Sigmoid colon (tissue), 6 donors: ENCODE measurements at regions not wholly inside any gene's neighbourhood (a gene's known extent, or its start where the extent isn't known, plus 50 kb on each side); places are given as distances from the start of the nearest gene placed in this dataset.

Experiments used
- DNase-seq: peaks from one replicate; pipeline ENCODE4 v3.0.0-alpha.2; 2019
- H3K27ac ChIP-seq, 4 donors: fragments of 200-600 bp; sonication (generic); one replicate each; pipeline ENCODE4 v1.5.1; 2016 to 2019; ENCODE audit warnings: mild to moderate bottlenecking in 1 of 4
- H3K27me3 ChIP-seq, 3 donors: fragments of 200-600 bp; sonication (generic); one replicate each; pipeline ENCODE4 v1.5.1; 2019; ENCODE audit warnings: mild to moderate bottlenecking in 1 of 3
- H3K36me3 ChIP-seq, 4 donors: fragments of 200-600 bp; sonication (generic); one replicate each; pipeline ENCODE4 v1.5.1; 2016 to 2019
- H3K4me1 ChIP-seq, 4 donors: fragments of 200-600 bp; sonication (generic); one replicate each; pipeline ENCODE4 v1.5.1; 2017 to 2019
- H3K4me3 ChIP-seq, 4 donors: fragments of 200-600 bp; sonication (generic); one replicate each; pipeline ENCODE4 v1.5.1; 2017 to 2019; ENCODE audit warnings: mild to moderate bottlenecking in 2 of 4, moderate library complexity in 1 of 4
- H3K9me3 ChIP-seq, 4 donors: fragments of 200-600 bp in 3 of 4; sonication (generic) in 3 of 4; one replicate each; pipeline versions ENCODE4 v1.5.1 to v1.6.1; 2013 to 2019
- CTCF ChIP-seq, 4 experiments: fragments of 450-650 bp in 3 of 4; fragments of 200-600 bp in 1 of 4; IDR thresholded peaks; one replicate each; pipeline ENCODE4 v1.5.1; 2016 to 2019; ENCODE audit warnings: antibody characterized with exemption in 4 of 4, mild to moderate bottlenecking in 3 of 4, moderate library complexity in 2 of 4
- EP300 ChIP-seq, 4 donors: sonication (generic); formaldehyde crosslinking; IDR thresholded peaks; one replicate each; pipeline ENCODE4 v1.6.1; 2017; ENCODE audit warnings: antibody characterized with exemption in 4 of 4
- POLR2A ChIP-seq, 2 donors: fragments of 450-650 bp; IDR thresholded peaks; one replicate each; pipeline ENCODE4 v1.6.1; 2016; ENCODE audit warnings: antibody characterized with exemption in 2 of 2, mild to moderate bottlenecking in 2 of 2, moderate library complexity in 2 of 2
- POLR2AphosphoS5 ChIP-seq, 4 donors: sonication (generic); formaldehyde crosslinking; IDR thresholded peaks; one replicate each; pipeline ENCODE4 v1.6.1; 2017; ENCODE audit warnings: antibody characterized with exemption in 4 of 4
- WGBS, 2 donors: extraction: QIAGEN DNeasy Blood & Tissue Kit; methylation state at CpG; one replicate each; pipeline ENCODE4 v1.1.7; 2013; 5-methylcytosine and 5-hydroxymethylcytosine counted together
- intact Hi-C: fragments of 100-400 bp; cut with DNase I; formaldehyde crosslinking; loops from one replicate; pipeline ENCODE4 v1.15.1; 2023
- donor health status: healthy with polysubstance abuse.
- donor health status: healthy.

DNA sequence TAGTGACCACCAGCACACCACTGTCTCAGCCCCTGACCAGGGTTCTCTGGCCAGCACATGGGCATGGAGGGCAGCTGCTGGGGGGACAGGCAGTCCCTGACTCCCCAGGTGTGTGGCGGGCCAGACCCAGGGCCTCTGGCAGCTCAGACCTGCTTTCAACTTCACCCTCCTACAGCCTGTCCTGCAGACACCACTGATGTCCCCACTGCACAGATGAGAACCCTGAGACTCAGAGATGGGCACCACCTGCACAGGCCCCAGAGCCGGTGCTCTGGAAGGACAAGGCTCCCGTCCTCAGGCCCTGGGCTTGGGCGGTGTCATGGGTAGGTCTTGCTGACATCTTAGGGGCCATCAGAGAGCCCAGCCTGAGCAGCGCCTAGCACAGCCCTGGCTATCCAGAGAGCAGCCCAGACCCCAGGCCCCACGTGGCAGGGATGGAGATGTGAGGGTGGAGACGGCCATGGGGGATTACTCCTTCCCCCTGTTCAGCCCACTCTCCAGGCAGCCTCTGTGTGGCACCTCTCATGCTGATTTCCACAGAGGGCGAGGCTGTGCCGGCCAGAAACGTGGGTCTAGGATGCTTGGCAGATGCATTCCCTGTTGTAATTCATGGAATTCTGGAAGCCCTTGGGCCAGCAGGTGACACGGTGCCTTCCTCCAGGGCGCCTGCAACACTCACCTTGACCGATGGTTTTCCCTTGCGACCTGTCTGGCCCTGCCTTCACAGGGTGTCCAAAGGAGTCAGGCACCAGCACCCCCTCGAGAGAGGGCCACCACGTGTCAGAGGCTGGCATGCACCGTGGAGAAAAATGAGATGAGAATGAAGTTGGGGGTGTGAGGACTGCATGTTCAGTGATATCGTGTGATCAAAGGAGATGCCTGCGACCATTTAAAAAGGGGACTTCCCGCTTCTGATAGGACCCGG lies 61.2 kb upstream of the GLI2 start:
- H3K27me3 ChIP-seq: peaks cover 0 to 31% (median 19%) of the 10 kb centered on the region in 3 donors
- peak; percentile 57 for DNase-seq

DNA sequence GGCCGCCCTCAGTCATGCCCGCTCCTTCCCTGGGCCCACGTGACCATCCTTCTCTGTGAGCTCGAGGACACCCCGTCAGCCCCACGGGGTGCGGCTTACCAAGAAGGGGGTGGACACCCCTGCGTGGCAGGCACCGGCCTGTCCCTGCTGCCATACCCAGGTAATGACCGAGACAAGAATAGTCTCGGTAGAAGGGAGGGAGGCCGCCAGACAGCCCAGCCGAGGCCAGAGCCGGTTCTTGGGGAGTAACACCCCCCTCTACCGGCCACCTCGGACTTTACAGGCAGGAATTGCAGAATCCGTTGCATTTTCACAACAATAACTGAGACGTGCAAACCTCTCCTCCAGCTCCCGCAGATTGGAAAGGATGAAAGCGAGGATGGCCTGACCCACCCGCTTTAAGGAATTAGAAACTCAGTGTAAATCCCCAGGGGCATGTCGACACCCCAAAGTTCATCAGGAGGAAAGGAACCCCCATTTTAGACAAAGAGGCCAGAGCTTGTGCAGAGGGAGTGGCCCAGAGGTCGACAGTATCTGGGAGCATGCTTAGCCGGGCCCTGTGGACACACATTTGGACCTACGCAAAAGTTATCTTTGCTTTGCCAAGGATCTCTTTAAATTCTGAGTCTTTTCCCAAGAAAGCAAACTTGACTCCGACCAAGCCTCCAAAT lies 60.1 kb upstream of the GLI2 start:
- TF ChIP-seq CTCF (IDR thresholded peaks at IDR 0.05) (peak in 3 of 4 experiments; percentile 26 to 50 (median 39)), POLR2AphosphoS5 (IDR thresholded peaks at IDR 0.05) (no peak), POLR2A (IDR thresholded peaks at IDR 0.05) (no peak)
- Histone ChIP-seq H3K27me3 (peaks cover 0 to 22% (median 9%) of the 10 kb centered on the region in 3 donors), H3K9me3 (no peaks in the 10 kb centered on the region), H3K4me1 (peaks cover 0 to 8% (median 4%) of the 10 kb centered on the region in 4 donors), H3K36me3 (no peaks in the 10 kb centered on the region), H3K27ac (no peak overlapping the region), H3K4me3 (no peak overlapping the region)
- peak; percentile 66 for DNase-seq
- WGBS, 2 donors: 40 to 43% methylated on average over 26 of the region's 26 CpGs
- intact Hi-C loops: loop anchor here (5.0 kb wide), 1 partner anchor 123 kb away; no protein-coding TSS in a partner anchor

More for the DNA sequence above, 61.2 kb upstream of the GLI2 start:
- intact Hi-C loops: loop anchor here (5.0 kb wide), 1 partner anchor 122 kb away; no protein-coding TSS in a partner anchor
- Histone ChIP-seq H3K36me3 (no peaks in the 10 kb centered on the region), H3K27ac (no peak overlapping the region), H3K4me3 (no peak overlapping the region), H3K9me3 (no peaks in the 10 kb centered on the region), H3K4me1 (peaks cover 0 to 4% (median 0%) of the 10 kb centered on the region in 4 donors)
- no peak for TF ChIP-seq POLR2AphosphoS5 (IDR thresholded peaks at IDR 0.05)
- no peak for TF ChIP-seq CTCF (IDR thresholded peaks at IDR 0.05)
- 74 to 82% methylated on average over 21 of the region's 21 CpGs for WGBS, 2 donors

- intact Hi-C loops: loop anchor here (5.0 kb wide), 1 partner anchor 125 kb away; no protein-coding TSS in a partner anchor
- 87 to 88% methylated on average over 10 of the region's 10 CpGs for whole genome bisulfite sequencing, 2 donors
Observed at GRCh38 chr2:120677221-120677620, 58.4 kb upstream of the GLI2 start.

DNA sequence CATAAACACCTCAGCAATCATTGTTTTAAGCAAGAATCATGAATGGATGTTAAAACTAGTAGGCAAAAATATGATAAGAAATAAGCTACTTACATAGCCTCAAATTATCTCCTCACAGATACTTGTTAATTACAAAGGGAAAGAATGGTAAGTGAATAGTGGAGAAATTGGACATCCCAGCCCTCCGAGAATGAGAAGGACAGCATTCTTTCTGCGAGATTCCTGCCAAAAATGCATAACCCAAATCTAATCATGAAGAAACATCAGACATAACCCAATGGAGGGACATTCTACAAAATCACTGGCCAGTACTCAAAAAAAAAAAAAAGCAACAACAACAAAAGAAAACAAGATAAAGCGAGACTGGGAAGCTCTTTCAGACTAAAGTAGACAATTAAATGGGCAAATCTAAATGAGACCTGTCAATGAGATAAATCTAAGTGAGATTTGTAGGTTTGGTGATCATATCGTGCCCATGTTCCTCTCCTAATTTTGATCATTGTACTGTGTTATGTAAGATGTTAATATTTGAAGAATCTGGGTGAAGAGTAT lies 57.9 kb upstream of the GLI2 start:
- Histone ChIP-seq H3K9me3 (no peaks in the 10 kb centered on the region), H3K4me3 (no peak overlapping the region), H3K36me3 (no peaks in the 10 kb centered on the region), H3K27me3 (peaks cover 0 to 15% (median 5%) of the 10 kb centered on the region in 3 donors), H3K4me1 (peaks cover 0 to 8% (median 4%) of the 10 kb centered on the region in 4 donors), H3K27ac (no peak overlapping the region)
- DNase-seq: no peak
- WGBS, 2 donors: 74 to 81% methylated on average over 4 of the region's 4 CpGs
- no peak for TF ChIP-seq POLR2A (IDR thresholded peaks at IDR 0.05)
- TF ChIP-seq POLR2AphosphoS5 (IDR thresholded peaks at IDR 0.05): no peak
- no peak for TF ChIP-seq CTCF (IDR thresholded peaks at IDR 0.05)
- TF ChIP-seq EP300 (IDR thresholded peaks at IDR 0.05): no peak
- intact Hi-C loops: loop anchor here (5.0 kb wide), 1 partner anchor 125 kb away; no protein-coding TSS in a partner anchor

More at GRCh38 chr2:120677221-120677620, 58.4 kb upstream of the GLI2 start:
- no peak overlapping the region for H3K4me3 ChIP-seq
- TF ChIP-seq CTCF (IDR thresholded peaks at IDR 0.05): no peak
- no peak for TF ChIP-seq POLR2AphosphoS5 (IDR thresholded peaks at IDR 0.05)
- no peak for TF ChIP-seq POLR2A (IDR thresholded peaks at IDR 0.05)
- TF ChIP-seq EP300 (IDR thresholded peaks at IDR 0.05): no peak
- H3K36me3 ChIP-seq: no peaks in the 10 kb centered on the region
- DNase-seq: peak; percentile 26
- no peaks in the 10 kb centered on the region for H3K9me3 ChIP-seq
- H3K4me1 ChIP-seq: peaks cover 0 to 8% (median 4%) of the 10 kb centered on the region in 4 donors
- H3K27me3 ChIP-seq: peaks cover 0 to 15% (median 5%) of the 10 kb centered on the region in 3 donors
- no peak overlapping the region for H3K27ac ChIP-seq
